Activated naive CD8-positive, alpha-beta T cell treated with anti-CD3 and anti-CD28 coated beads for 36 hours (primary cell): ENCODE measurements at regions not wholly inside any gene's neighbourhood (a gene's known extent, or its start where the extent isn't known, plus 50 kb on each side); places are given as distances from the start of the nearest gene placed in this dataset.

Experiments used
- DNase-seq: peaks from one replicate; pipeline ENCODE4 v3.0.0; 2021
- H3K27ac Mint-ChIP-seq: one replicate; pipeline ENCODE4 v1.8.0; 2022; ENCODE audit warnings: mild to moderate bottlenecking, moderate library complexity, mixed read lengths
- H3K27me3 Mint-ChIP-seq: one replicate; pipeline ENCODE4 v1.8.0; 2022; ENCODE audit warnings: mild to moderate bottlenecking, mixed read lengths
- H3K36me3 Mint-ChIP-seq: one replicate; pipeline ENCODE4 v1.8.0; 2021; ENCODE audit warnings: mild to moderate bottlenecking, mixed read lengths
- H3K4me1 Mint-ChIP-seq: one replicate; pipeline ENCODE4 v1.8.0; 2021; ENCODE audit warnings: mixed read lengths
- H3K4me3 Mint-ChIP-seq: one replicate; pipeline ENCODE4 v1.8.0; 2022; ENCODE audit warnings: mild to moderate bottlenecking, moderate library complexity, mixed read lengths
- H3K9me3 Mint-ChIP-seq: one replicate; pipeline ENCODE4 v1.8.0; 2022; ENCODE audit warnings: mixed read lengths

DNA sequence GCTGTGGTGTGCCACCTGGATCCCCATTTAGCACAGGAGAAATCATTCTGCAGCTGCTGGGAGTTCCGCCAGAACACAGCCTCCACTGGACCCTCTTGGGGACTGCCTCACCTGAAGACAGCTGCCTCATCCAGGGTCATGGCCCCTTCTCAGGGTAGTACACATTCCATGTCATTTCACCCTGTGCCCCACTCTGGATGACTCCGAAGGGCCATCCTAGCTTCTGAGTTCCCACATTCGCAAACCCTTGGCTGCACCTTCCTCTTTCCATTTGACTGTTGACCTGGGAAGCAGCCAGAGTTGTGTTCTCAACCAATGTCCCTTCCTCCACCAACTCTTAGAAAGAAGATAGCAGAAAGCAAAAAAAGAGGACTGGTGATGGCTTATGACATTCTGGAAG lies 125.6 kb upstream of the TBX20 start:
- Mint-ChIP-seq H3K9me3 (no peaks in the 10 kb centered on the region), H3K27me3 (peaks cover 5% of the 10 kb centered on the region), H3K36me3 (no peaks in the 10 kb centered on the region), H3K4me3 (no peak overlapping the region), H3K4me1 (no peaks in the 10 kb centered on the region), H3K27ac (no peak overlapping the region)
- no peak for DNase-seq

DNA sequence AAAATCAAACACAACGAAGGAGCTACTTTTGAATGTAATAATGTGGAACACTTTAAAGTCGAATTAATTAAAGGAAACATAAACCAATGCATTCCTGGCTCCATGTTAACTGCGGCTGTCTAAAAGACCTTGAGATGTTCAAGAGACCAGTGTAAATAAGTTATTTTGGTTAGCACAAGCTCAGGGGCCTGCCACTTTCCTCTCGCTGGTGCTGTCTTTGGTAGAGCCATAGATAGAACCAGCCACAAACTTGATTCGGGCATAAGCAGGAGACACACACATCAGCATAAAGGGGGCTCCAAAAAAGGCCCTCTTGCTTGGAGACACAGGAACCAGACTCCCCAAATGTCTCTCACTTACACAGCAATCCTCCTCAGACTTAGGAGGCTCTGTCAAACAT lies 121.6 kb upstream of the TBX20 start:
- Mint-ChIP-seq H3K9me3 (no peaks in the 10 kb centered on the region), H3K4me3 (no peak overlapping the region), H3K27me3 (no peaks in the 10 kb centered on the region), H3K36me3 (no peaks in the 10 kb centered on the region), H3K27ac (no peak overlapping the region), H3K4me1 (no peaks in the 10 kb centered on the region)
- no peak for DNase-seq

DNA sequence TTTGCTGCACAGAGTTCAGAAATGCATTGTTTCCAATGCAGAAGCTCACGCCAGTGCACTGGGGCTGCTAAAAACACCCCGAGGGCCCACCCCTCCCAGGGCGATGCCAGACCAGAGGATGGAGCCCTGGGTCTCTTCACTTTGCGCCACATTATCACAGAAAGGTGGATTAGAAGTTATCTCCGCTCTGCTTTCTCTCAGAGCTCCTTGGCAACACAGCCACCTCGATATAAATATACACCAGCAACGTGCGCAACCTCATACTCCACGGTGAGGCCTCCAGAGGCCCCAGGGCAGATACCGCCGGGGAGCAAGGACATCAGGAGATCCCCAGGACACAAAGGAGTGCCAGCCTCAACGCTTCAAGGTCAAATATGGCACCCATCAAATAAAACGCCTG lies 121.0 kb upstream of the TBX20 start:
- DNase-seq: no peak
- Mint-ChIP-seq H3K27me3 (no peaks in the 10 kb centered on the region), H3K36me3 (no peaks in the 10 kb centered on the region), H3K27ac (no peak overlapping the region), H3K9me3 (no peaks in the 10 kb centered on the region), H3K4me1 (no peaks in the 10 kb centered on the region), H3K4me3 (no peak overlapping the region)

DNA sequence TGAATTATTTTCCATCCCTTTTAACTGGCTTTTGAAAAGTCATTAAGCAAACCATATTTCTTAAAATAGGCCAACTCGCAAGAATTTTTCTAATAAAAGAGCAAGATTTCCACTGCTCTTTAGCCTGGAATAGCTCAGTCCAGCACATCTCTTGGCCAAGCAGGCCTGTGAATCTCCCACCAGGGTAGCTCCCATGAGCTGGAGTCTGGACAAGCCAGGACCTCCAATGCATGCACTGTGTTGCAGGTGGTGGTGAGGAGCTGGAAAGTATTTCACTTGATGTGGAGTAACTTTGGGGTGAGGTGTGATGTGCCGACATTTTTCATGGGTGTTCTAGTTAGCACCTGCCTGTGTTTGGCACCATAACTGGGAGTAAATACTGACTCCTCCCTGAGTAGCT lies 117.3 kb upstream of the TBX20 start:
- Mint-ChIP-seq H3K27ac (no peak overlapping the region), H3K4me3 (no peak overlapping the region), H3K4me1 (no peaks in the 10 kb centered on the region), H3K27me3 (no peaks in the 10 kb centered on the region), H3K9me3 (no peaks in the 10 kb centered on the region), H3K36me3 (no peaks in the 10 kb centered on the region)
- DNase-seq: no peak

DNA sequence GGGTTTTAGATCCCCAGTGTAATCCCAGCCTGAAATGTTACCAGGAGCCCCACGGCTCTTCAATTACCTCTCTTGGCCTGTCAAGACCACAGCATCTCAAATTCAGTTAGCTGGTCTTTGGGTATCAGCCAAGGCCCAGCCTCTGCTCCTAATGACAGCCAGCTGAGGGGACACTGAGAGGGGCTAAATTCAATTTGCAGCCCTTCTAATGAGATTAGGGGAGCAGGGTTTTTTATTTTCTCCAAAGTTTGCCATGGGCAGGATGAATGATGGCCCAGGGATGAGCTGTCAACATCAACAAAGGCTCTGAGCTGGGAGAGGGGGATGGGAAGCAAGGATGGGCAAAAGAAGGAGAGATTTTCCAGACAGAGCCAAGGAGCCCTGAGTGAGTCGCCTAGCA lies 116.8 kb upstream of the TBX20 start:
- Mint-ChIP-seq H3K27ac (no peak overlapping the region), H3K36me3 (no peaks in the 10 kb centered on the region), H3K27me3 (no peaks in the 10 kb centered on the region), H3K9me3 (no peaks in the 10 kb centered on the region), H3K4me3 (no peak overlapping the region), H3K4me1 (no peaks in the 10 kb centered on the region)
- DNase-seq: no peak

DNA sequence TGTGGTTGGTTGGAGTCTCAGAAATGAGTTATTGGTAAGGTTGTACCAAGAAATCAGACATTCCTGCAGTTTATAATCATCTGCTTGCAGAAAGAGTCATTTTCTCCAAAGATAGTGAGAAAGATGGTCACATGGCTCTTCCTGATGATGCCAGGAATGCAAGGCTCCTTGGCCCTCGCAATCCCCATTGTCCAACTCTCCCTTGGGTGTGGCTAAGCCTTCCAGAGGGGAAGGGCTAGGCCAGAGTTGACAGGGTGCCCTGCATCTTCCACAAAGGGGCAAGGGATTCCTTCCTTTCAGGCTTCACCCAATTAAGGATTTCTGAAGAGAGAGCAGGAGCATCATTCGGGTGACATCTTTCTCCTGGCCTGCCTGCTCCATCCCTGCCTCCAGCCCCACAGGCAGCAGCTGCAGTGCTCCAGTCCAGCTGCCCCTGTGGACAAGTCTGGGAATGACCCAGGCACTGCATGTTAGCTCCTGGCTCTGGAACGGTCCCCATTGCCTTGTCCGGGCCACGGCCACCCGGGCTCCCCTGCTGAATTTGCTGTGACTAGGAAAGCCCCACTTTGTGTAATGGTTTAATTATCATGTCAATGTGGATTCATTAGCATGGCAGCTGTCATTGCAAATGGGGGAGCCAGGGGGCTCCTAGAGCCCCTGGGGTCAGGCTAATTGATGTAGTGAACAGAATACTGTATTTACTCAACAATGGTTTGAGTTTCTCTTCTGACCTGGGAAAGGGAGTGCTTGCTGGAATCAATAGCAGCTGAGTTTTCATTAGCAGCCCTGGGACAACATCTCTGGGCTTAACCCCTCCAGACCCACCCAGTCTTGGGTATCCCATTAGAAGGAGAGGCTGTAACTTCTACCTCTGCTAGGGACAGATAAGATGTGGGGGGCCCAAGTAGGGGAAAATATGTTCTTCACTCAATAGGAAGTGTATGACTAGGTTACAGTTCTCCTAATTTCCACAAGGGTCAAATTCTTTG lies 112.6 kb upstream of the TBX20 start:
- H3K9me3 Mint-ChIP-seq: no peaks in the 10 kb centered on the region

DNA sequence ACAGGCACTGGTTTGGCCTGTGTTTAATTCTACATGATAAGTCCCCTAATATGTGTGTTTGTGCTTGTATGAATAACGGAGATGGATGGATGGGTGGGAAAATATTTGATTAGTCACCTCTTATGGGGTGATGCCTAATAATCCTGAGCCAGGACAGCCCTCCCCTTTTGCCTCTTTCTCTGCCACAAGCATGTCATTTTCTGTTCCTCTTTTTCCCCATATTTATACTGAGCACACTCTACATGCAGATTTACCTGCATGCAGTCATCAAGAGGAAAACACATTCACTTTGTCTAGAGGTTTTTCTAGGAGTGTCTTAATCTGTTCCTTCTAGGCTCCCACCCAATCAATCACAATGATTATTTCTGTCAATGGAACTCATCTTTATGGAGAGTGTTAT lies 111.6 kb upstream of the TBX20 start:
- no peak overlapping the region for H3K4me3 Mint-ChIP-seq
- H3K4me1 Mint-ChIP-seq: no peaks in the 10 kb centered on the region
- H3K36me3 Mint-ChIP-seq: no peaks in the 10 kb centered on the region

More for the DNA sequence above, 112.6 kb upstream of the TBX20 start:
- no peaks in the 10 kb centered on the region for H3K27me3 Mint-ChIP-seq
- H3K4me1 Mint-ChIP-seq: no peaks in the 10 kb centered on the region
- H3K27ac Mint-ChIP-seq: no peak overlapping the region
- no peak overlapping the region for H3K4me3 Mint-ChIP-seq
- no peak for DNase-seq
- no peaks in the 10 kb centered on the region for H3K36me3 Mint-ChIP-seq

DNA sequence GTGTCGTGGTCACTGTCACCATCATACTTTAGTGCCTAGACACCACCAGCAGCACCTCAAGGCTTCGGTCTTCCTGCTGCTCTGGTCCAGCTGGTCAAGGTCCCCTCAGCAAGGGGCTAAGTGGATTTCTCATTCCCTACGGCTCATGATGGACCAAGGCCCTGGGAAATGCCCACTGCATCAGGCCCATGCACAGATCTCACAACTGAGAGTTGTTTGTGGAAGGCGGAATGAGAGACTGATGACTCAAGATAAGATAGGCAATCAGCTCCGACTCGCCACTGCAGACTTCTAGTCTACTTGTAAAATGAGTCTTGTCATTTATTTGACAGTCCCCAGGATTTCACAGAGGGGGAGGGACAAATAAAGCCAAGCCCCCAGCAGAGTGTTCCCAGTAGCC lies 108.4 kb upstream of the TBX20 start:
- Mint-ChIP-seq H3K27ac (no peak overlapping the region), H3K4me1 (no peaks in the 10 kb centered on the region), H3K27me3 (peaks cover under 1% of the 10 kb centered on the region), H3K36me3 (no peaks in the 10 kb centered on the region), H3K4me3 (no peak overlapping the region), H3K9me3 (no peaks in the 10 kb centered on the region)
- no peak for DNase-seq

More for the DNA sequence above, 111.6 kb upstream of the TBX20 start:
- H3K27me3 Mint-ChIP-seq: no peaks in the 10 kb centered on the region
- no peak overlapping the region for H3K27ac Mint-ChIP-seq
- H3K9me3 Mint-ChIP-seq: no peaks in the 10 kb centered on the region
- DNase-seq: no peak

DNA sequence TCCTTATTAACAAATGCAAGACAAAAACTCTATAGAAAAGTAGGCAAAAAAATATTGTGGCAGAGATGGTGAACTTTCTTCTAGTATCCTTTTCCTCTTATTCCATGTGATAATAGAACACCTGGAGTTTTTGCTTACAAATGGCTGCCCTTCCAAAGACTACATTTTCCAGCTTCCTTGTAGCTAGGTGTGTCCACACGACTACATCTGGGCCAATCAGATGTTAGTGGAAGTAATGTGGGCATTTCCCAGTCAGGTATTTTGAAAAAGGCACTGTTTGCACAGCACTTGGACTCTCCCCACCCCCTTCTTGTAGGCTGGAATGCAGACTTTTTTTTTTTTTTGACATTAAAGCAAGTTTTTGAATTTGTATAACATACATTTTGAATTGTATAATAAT lies 105.5 kb upstream of the TBX20 start:
- no peaks in the 10 kb centered on the region for H3K4me1 Mint-ChIP-seq
- no peak overlapping the region for H3K27ac Mint-ChIP-seq
- H3K36me3 Mint-ChIP-seq: no peaks in the 10 kb centered on the region
- no peak overlapping the region for H3K4me3 Mint-ChIP-seq
- peaks cover 7% of the 10 kb centered on the region for H3K27me3 Mint-ChIP-seq
- H3K9me3 Mint-ChIP-seq: no peaks in the 10 kb centered on the region
- no peak for DNase-seq

DNA sequence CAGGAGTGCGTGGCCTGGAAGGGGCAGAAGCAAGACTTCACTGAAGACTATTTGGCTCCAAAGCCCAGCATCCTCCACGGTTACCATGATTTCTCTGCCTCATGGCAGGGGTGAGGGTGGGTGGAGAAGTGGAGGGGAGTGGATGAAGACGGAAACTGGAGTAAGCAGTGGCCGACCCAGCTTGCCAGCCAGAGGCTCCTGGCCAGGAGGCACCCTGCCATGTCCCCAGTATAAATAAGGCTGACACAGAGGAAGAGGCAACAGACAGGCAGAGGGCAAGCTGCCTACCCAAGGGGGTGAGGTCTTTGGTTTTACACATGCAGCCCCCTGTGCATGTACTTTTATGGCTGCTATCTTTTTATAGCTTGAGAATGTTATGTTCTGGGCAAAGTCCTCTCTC lies 102.6 kb upstream of the TBX20 start:
- no peaks in the 10 kb centered on the region for H3K36me3 Mint-ChIP-seq
- peaks cover 7% of the 10 kb centered on the region for H3K27me3 Mint-ChIP-seq
- no peak overlapping the region for H3K4me3 Mint-ChIP-seq
- no peaks in the 10 kb centered on the region for H3K9me3 Mint-ChIP-seq
- no peaks in the 10 kb centered on the region for H3K4me1 Mint-ChIP-seq
- H3K27ac Mint-ChIP-seq: no peak overlapping the region
- no peak for DNase-seq

DNA sequence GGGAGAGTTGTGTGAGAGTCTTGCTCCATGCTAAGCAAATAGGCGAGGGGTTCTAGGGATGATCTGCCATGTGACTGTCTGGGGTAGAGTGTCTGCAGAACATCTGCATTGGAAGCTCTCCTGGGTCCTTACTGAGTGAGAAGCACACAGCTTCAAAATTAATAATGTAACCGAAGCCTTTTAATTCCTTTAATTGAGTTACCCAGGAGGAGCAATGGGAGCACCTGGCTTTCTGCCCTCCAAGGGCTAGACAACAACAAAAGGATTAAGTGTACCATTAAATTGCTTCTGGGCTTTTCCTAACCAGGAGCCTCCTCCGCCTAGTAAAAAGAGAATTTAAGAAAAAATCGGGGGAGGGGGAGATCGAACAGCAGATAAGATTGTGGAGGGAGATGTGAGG lies 102.0 kb upstream of the TBX20 start:
- H3K36me3 Mint-ChIP-seq: no peaks in the 10 kb centered on the region
- H3K27ac Mint-ChIP-seq: no peak overlapping the region
- no peak overlapping the region for H3K4me3 Mint-ChIP-seq
- H3K4me1 Mint-ChIP-seq: no peaks in the 10 kb centered on the region
- DNase-seq: no peak
- H3K27me3 Mint-ChIP-seq: peaks cover 11% of the 10 kb centered on the region
- H3K9me3 Mint-ChIP-seq: no peaks in the 10 kb centered on the region

DNA sequence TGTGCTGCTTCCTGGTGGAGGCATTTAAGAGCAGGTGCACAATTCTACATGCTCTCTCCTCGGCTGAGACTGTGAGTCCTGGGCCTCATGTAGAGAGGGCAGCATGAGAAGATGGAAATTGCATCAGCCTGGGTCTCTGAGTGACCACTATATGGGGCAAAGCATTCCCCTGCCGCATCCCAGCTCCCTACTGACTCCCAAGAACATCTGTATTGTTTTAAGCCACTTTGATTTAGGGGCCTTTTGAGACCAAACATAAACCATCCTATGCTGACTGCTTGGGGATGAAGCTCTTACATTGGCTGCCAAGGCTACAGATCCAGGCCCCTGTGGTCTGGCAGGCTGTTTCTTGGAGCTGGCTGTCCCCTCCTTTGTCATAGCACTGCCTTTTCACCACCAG lies 101.3 kb upstream of the TBX20 start:
- Mint-ChIP-seq H3K9me3 (no peaks in the 10 kb centered on the region), H3K4me3 (no peak overlapping the region), H3K27ac (no peak overlapping the region), H3K4me1 (no peaks in the 10 kb centered on the region), H3K36me3 (no peaks in the 10 kb centered on the region), H3K27me3 (peaks cover 11% of the 10 kb centered on the region)
- DNase-seq: no peak

DNA sequence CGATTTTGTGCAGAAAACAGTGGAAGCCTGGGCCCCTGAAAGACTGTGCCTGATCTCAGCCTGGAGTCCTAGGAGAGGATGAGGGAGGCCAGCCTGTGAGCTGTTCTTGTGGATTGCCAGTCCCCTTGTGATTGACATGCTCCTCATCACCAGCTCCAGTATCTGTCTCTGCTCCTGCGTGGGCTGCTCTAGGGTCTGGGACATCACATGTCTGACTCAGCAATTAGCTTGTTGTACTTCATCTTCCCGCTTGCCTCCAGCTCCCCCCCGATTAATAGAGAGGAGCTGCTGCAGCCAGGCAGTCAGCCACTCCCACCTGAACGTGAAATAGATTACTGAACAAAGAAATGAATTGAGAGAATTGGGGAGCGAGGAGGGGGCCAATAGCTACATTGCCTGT lies 99.6 kb upstream of the TBX20 start:
- Mint-ChIP-seq H3K4me3 (no peak overlapping the region), H3K9me3 (no peaks in the 10 kb centered on the region), H3K4me1 (no peaks in the 10 kb centered on the region), H3K27ac (no peak overlapping the region), H3K27me3 (peaks cover 11% of the 10 kb centered on the region), H3K36me3 (no peaks in the 10 kb centered on the region)
- DNase-seq: no peak

DNA sequence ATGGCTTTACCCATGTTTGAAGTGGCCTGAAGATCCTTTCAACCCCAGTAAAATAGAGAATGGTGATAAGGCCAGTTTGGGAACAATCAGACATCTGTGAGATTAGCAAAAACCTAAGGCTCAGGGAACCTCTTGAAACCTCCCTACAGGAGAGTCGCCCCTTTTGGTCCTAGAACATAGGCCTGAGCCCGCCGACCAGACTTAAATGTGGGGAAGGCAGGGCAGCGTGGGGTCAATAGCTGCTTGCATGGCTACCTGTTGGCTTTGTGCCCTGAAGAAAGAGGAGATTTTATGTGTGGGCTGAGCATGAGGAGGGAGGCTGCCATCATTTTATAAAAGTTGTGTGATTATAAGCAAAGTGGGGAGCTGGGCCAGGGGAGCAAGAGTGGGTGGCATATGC lies 97.6 kb upstream of the TBX20 start:
- H3K27me3 Mint-ChIP-seq: peaks cover 3% of the 10 kb centered on the region
- no peak overlapping the region for H3K27ac Mint-ChIP-seq
- no peaks in the 10 kb centered on the region for H3K9me3 Mint-ChIP-seq
- no peaks in the 10 kb centered on the region for H3K4me1 Mint-ChIP-seq
- DNase-seq: no peak
- H3K4me3 Mint-ChIP-seq: no peak overlapping the region
- no peaks in the 10 kb centered on the region for H3K36me3 Mint-ChIP-seq

DNA sequence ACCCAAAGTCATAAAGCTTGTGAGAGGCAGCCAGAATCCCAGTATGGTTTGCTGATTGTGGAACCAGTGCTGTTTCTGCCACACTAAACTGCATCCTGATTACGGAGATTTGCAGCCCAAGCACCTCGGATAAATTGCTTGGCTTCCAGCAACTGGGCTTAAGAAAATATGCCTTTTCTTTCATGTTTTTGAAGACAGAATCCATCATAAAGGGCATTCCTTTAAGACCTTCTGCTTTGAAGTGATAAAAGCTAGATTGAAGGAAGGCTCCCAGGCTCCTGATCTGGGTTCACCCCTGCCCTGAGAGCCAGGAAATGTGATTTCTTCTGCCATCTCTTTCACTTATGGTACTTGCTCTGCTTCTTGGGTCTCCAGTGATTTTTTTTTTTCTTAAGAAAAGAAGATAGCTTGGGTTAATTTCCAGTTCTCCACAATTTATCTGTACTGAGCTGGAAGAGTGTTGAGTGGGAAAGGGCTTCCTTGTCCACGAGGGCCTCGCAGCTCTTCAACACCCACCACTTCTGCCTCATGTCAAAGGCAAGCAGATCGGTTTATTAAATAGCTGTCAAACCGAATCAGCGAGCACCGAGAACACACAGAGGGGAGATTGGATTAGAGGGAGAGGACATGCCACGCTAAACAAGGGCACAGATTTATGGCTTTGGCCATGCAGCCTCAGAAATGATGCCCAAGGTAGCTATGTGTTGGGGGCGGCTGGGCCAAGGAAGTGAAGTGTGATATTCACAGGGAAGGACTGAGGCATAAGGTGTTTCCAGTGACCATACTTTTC lies 94.9 kb upstream of the TBX20 start:
- no peaks in the 10 kb centered on the region for H3K36me3 Mint-ChIP-seq
- DNase-seq: no peak
- no peak overlapping the region for H3K4me3 Mint-ChIP-seq
- no peaks in the 10 kb centered on the region for H3K4me1 Mint-ChIP-seq
- H3K9me3 Mint-ChIP-seq: no peaks in the 10 kb centered on the region
- no peak overlapping the region for H3K27ac Mint-ChIP-seq
- H3K27me3 Mint-ChIP-seq: peaks cover 8% of the 10 kb centered on the region
